ENCODE measurements at regions not wholly inside any gene's neighbourhood (a gene's known extent, or its start where the extent isn't known, plus 50 kb on each side); places are given as distances from the start of the nearest gene placed in this dataset.

DNA sequence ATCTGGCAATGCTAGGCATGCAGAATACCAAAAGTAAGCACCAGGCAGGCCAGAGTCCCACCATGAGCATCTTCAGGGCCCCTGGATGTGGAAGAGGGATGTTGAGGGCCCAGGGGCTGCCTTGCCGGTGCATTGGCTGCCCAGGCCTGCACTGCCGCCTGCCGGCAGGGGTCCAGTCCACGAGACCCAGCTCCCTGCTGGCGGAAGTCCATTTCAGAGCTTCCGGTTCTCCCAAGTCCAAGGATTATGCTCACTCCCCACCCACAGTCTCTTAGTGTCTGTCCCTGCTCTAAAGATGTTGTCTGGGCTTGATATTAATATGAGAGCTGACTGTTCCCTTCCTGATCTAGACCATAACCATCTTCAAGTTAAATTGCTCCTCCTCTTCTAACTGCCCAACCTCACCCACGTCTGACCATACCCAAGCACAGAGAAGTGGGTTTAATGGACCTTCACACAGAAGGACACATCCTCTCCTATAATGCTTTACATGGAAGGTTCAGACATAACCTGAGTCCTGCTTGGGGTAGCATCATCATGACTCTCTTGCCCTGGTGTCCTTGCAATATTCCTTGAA is 117.4 kb downstream of the DAD1 start:
- TF ChIP-seq CTCF (IDR thresholded peaks at IDR 0.05 in 4 of 5, conservative IDR thresholded peaks at IDR 0.05 in 1 of 5) (peak in 2 of 5 experiments; percentile 12 to 29), POLR2A (IDR thresholded peaks at IDR 0.05) (no peak)
